NCI-H226 (cell line): ENCODE measurements at regions not wholly inside any gene's neighbourhood (a gene's known extent, or its start where the extent isn't known, plus 50 kb on each side); places are given as distances from the start of the nearest gene placed in this dataset.

Experiments used
- DNase-seq: peaks from one replicate; pipeline ENCODE4 v3.0.0-alpha.2; 2015

DNA sequence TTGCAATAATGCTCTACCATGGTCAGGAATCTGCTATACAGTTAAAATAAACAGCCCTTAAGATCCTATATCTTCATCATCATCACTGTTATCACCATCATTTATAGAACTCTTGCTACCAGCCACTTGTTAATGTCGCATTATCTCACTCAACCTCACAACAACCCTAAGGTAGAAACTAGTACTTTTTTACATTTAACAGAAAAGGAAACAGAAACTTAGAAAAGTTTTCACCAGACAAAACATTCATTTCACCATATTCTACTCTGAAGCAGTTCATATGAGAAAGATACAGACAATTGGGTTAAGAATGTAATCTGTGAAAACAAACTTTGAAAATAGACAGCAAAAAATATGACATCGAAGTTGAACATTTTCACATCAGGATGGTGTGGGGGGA is 262.6 kb downstream of the ATG4C start:
- no peak for DNase-seq

DNA sequence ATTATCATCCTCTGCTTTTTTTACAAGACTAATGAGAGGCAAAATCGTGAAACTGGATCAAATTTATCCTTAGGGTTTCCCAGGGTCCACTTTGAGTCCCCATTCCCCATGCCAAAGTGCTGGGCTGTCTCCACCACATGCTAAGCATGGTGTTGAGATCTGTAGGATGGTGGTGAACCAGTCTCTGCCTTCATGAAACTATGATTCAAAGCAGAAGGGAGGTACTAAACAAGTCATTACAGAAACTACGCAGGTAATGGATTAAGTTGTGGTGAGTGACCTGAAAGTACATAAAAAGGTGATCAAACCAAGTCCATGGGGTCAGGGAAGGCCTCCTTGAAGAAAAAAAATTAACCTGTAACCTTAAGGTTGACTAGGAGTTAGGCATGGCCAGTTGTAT is 265.2 kb downstream of the ATG4C start:
- no peak for DNase-seq

DNA sequence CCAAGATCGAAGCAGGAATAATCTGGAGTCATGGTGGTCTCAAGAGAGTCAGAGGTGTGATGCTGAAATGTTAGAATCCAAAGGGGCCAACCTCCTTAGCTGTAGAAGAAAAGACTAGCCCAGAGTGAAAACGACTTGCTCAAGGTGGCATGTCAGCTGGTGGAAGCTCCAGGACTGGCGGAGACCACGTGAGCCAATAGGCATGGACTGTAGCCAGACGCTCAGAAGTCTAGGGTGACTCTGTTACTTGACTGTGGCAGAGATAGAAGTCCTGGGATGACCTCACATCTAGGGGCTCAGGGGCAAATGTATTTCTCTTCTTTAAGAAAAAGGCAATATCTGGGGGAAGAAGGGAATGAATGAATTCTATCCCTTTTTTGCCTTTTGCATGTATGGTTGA is 267.4 kb downstream of the ATG4C start:
- DNase-seq = no peak

DNA sequence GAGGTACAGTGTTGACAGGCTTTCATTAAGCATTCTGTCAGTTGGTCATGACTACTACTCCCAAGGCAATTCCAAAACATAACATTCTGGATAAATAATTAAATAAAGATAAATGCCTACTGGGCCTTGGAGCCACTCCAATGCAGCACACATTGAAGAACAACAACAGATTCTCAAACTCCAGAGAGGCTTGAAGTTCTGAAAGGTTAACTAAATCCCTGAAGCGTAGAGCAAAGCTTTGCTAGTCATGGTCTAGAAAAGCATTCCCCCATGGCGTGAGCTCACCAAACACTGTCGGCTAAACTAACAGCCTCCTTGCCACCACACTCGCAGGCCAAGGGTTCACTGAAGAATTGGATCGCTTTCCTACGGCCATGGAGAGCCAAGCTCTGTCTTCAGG is 268.0 kb downstream of the ATG4C start:
- no peak for DNase-seq

DNA sequence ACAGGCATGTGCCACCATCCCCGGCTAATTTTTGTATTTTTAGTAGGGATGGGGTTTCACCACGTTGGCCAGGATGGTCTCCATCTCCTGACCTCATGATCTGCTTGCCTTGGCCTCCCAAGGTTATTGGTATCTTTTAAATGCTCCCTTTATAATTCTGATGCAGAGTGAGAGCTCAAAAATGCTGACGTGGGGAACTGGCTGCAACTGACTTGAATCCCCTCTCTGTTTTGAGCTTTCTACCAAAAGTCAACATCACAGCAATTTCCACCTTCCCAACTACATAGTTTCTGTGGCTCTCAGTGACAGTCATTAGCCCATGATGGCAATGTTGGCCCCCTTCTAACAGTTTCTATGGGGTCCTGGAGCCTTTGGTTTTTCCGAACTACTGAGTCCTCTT is 268.2 kb upstream of the FOXD3 start:
- no peak for DNase-seq

DNA sequence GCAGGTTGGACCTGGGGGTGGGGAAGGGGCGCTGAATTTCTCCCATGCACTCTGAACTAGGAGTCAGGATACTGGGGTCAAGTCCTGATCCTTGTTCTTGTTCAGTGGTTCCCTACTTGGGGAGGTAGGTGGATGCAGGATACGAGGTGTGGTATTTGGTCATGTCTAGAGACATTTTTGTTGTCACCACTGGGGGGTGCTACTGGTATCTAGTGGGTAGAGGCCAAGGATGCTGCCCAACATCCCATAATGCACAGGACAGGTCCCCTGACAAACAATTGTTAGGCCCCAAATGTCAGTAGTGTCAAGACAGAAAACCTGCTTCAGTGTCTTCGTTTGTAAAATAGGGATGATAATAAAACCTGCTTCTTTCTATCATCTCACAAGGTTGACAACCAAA is 259.0 kb upstream of the FOXD3 start:
- no peak for DNase-seq

DNA sequence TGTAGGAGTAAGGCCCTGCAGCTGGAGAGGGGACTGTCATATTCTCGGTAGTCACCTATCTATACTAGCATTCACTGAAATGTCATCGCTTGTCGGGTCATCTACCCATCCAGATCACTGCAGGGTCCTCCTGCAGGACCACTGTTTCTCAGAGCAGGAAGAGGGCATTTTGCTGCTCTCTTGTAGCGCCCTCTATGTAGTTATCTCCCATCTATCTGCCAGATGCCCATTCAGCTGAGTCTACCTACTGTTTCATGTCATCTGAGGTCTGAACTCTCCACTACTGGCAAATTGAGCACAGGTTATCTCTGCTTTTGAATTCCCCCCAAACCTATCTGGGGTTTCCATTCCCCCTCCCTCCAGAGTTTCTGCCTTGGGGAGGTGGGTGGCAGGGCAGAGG is 258.2 kb upstream of the FOXD3 start:
- DNase-seq = no peak

DNA sequence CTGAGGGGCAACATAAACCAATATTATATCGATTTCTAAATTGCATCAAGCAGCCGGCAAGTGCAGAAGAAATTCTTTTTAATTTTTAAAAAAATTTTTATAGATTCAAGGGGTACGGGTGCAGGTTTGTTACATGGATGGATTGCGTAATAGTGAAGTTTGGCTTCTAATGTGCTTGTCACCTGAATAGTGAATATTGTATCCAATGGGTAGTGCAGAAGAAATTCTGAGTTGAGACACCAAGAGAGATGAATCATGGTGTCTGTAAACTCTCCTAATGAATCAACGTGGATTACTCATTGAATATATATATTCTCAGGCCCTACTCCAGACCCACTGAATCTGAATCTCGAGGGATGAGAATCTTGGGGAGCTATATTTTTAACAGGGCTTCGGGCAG is 253.7 kb upstream of the FOXD3 start:
- no peak for DNase-seq

DNA sequence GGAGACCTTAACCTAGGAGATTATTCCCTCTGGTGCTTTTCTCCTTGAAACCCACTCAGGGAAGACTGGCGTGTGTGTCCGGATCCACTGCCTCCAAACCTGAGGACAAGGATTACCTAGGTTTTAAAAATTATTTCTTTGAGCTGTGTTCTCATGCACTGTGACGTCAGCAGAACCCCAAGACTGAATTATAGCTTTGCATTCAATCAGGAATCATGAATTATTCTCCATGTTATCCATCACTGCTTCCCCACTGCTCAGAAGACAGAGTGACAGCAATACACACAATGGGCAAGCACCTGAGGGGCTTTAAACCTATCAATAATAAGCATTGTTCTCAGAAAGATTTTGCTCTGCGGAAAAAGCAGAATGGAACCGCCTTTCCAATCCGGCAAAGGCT is 253.2 kb upstream of the FOXD3 start:
- no peak for DNase-seq

DNA sequence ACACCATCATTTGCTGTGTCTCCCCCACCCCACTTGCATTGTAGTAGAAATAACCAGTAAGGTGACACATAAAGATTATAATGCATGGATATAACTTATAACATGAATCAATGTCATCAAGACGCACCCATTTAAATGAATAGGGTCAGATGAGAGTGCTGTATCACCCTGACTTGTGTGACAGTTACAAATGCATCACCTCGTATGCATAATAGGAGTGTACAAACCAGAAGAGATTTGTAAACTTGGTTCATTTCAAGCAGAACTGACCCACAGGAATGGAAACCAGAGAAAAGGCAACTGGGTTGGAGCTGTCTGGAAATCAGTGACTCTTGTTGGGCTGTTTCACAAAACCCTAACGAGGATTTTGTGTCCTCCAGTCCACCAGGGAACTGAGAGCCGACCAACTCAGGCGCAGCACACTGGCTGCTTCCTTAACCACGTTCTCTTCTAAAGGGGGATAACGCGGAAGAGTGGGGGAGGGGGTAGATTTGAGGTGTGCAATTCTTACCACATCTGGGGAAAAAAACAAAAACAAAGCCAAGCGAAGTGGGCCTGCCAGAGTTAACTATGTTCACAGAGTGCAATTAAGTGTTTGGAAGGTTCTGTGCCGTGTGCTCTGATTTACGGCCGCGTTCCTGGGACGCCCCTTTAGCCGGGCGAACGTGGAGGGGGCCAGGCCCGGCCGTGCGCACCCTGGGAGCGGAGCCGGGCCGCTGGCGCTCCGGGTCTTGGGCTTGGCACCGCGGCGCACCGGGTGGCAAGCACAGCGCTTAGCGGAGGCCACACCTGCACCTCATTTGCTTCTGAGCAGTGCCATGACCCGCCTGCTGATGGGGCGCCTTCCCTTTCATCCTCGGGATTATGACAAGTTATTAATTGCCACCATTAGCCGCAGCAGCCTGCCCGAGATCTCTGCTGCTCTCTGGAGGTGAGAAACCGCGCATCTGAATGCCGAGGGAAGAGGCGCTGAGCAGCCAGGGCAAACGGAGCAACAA is 248.8 kb upstream of the FOXD3 start:
- no peak for DNase-seq

DNA sequence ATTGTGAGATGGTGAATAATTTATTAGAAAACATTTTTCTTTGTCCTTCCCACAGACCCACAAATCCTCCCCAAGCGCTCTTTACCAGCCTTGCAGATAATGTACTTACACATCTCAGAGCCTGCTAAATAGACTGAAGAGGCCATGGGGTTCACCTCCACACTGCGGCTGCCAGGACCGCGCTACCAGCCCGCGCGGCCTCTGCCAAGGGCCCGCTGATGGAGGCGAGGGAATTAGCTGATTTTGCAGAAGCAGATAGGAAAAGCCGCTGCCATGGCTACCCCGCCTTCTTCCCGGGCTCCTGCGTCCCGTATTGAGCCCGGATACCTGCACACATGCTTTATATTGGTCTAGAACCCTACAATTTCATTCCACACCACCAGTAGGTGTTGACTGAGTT is 248.0 kb upstream of the FOXD3 start:
- DNase-seq = no peak

DNA sequence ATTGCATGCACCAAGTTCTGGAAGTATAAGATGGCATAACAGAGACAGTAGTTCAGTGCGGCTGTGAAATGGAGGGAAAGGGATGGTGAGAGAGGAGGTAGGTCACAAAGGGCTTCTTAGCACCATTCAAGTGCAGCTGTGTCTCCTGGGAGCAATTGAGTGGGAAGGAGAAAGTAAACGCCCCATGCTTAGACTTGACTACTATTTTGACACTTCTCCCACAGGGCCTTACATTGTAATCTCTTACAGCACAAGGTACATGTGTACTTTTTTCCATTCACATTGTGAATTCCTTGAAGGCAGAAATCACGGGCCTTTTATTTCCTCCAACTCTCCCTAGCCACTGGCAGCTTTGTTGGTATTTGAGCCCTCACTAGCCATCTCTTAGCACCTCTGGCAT is 239.6 kb upstream of the FOXD3 start:
- DNase-seq = no peak

DNA sequence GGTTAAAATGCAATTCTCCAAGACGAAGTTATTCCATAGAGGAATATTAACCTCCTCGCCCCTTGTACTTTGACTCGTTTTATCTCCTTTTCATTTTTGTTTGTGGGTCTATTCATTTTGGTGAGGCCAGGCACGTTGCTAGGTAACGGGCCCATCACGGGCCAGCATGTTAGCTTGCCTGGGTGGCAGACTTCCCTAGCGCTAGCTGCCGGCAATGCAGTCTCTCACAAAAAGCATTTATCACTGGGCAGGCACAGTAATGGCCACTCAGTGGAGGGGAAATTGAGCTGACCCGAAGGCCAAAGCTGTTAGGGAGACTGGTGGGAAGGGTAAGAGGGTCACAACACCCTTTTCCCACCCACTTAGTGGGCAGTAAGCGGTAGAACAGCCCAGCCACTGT is 234.4 kb upstream of the FOXD3 start:
- DNase-seq = no peak

DNA sequence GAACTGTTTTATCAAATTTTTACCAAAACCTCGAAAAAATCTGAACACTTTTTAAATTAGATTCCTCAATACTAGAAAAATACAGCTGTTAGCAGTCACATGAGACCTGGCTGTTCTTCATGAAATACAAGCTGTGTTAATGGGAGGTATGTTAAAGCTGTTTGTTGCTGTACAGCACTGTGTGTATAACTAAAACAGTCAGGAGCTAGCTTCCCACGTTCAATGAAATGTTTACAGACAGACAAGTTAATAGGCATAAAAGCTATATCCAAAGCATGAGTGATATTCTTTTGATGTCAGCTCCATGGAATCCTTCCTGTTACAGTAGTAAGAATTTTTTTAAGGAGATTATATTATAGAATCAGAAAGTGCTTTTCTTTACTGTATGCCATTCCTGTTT is 223.2 kb upstream of the FOXD3 start:
- DNase-seq = no peak

DNA sequence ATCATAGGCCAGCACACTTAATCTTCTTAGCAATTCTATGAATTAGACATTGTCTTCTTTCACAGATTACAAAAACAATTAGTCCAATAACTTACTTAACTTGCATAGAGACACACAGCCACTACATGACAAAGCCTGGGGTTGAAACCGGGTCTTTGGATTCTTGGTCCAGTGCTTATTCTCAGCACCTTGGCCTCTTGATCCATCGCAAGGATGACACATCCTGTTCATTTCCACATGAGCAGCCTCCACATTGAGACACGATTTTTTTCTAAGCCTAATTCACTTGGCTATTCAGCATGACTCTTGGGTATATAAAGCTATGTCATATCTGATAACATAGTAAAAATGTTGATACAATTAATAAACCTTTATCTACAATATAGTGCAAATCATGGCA is 221.0 kb upstream of the FOXD3 start:
- no peak for DNase-seq

DNA sequence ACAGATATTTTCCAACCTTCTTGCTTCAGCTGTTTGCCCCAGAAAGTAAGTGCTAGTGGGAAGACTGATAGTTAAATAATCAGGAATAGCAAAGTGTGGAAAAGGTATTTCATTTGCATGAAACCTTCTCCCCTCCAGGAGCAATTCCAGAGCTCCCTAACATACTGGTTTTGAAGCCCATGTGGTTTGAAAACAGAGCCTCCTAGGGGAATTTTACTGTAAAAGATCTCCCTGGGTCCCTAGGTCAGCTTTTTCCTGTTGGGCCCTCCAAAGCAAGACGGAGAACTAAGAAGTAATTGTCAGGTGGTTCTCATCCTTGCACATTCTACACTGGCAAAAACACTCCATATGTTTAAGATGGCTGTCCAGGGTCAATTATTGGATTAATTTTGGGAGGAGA is 218.7 kb upstream of the FOXD3 start:
- no peak for DNase-seq

DNA sequence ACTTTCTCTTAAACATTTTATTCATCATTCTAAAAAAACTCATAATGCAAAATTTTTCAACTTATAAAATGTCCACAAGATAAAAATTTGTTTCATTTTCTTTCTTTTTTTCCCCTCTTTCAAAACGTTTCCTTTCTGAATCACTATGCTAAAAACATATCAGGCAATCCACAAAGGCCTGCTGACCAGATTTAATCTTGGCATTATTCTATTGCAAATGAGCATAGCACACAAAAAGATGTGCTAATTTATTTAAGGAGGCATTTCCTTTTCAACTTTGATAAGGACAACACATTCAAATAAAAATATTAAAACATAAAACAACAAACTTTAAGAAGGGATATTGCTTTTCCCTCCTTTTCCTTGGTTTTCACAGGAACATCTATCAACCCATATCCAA is 215.3 kb upstream of the FOXD3 start:
- no peak for DNase-seq

DNA sequence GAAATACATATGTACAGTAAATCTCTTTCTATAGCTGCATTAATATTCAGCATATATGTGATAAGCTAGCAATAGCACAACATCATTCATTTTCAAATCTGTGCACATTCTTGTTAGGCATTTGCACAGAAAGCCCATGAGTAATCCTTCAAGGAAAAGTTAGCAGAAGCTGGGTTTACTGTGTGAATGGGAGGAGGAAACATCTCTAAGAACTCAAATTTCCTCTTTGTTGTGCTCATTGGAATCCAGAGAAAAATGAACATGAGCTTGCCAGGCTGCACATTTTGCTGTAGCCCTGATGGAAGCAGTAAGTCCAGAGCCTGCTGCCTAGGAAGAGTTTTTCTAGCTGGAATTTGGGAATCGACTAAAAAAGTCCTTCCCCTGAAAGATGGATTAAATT is 214.2 kb upstream of the FOXD3 start:
- DNase-seq = no peak

DNA sequence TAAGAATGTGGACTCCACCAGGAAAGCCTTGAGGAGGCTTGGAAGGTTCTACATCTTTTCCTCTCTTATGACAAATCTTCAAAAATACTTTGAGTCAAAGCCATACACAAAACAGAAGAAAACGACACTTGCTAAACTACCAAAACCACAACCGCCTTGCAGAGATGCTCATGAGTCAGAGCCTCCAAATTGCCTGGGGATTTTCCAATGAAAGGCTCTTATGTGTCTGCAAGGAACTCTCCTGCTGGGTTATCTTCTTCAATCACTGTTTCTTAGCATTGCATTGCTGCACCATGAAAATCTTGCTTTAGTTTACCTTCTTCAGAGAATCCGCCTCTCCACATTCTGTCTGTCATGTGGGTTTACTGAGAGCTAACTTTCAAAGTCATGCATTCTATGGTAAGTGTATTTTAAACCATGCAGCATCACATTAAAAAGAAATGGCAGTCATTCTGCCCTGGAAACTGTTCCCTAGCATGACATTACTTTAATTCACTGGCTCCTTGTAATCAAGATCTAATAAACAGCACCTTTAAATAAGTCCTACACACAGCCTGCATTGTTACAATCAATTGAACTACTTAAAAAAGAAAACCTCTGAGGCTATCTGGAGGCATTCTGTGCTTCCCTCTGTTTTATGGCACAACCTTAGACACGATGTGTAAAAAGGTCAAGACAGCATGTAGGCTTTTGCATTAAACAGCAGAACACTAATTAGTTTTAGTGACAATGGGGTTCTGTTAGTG is 210.0 kb upstream of the FOXD3 start:
- peak; percentile 23 for DNase-seq

DNA sequence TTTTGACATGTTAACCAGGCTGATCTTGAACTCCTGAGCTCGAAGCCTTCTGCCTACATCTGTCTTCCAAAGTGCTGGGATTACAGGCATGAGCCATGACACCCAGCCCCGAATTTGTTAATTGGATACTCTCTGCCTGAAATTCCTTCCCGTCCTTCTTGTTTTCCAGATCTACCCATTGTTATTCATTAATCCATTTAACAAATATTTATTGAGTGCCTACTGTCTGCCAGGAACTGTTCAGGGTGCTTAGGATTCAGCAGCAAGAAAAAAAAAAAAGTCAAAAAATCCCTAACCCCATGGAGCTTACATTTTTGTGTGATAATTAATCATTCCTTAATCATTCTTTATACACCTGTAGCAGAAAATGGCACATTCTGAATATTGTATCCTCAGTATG is 206.8 kb upstream of the FOXD3 start:
- DNase-seq = no peak

DNA sequence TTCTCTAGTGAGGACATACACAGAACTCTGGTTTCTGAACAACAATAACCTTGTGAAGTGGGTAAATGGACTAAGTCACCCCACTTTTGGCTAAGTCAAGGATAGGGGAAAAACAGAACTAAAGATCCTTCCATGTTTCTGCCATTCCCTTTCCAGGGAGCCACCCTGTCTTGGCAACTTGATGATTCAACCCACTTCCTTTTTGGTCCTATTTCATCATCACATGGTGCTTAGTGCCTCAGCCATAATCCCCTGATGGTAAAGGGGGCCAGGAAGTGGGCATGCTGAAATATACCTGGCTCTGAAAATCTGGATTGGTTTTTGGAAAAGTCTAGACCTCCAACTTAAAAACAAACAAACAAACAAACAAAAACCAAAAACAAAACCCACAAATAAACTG is 206.4 kb upstream of the FOXD3 start:
- DNase-seq = no peak

DNA sequence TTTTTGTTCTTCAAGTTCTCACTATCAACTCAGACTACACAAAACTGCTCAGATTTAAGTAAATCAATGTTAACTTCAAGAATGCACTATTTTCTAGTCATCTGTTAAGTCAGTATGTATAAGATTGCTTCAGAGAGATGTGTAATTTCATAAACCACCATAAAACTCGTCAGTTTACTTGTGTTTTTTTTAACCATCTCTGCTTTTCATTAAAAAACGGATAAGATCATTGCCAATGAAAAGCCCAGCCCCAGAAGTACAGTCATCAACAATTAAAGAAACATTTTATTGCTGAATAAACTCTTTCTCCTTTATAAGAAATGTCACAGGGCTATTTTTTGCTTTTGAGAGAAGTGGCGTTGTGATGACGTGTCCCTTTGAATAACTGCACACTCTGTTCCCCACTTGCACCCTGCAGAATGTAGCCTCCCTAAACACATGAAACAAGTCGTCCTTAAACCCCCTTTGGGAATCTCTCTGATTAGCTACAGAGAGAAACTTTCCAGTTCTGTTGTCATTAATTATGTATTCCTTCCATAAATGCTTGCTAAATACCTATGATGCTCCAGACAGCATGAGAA is 202.7 kb upstream of the FOXD3 start:
- no peak for DNase-seq

DNA sequence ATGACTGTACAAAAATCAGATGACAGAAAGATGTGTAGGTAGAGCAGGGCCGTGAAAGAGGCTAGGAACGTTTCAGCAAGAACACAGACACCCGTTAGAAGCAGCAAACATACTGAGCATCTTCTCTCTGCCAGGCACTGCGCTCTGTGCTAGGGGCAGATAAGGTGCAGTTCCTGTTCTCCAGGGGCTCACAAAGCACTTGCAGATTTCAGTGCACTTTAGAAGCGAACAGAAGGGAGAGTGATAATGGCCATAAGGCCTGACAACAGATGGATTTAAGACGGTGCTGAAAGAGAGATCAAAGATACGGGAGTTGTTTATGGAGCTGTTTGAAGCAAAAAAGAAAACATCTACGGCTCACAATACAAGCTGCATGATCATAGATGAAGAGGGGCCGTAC is 200.3 kb upstream of the FOXD3 start:
- no peak for DNase-seq

DNA sequence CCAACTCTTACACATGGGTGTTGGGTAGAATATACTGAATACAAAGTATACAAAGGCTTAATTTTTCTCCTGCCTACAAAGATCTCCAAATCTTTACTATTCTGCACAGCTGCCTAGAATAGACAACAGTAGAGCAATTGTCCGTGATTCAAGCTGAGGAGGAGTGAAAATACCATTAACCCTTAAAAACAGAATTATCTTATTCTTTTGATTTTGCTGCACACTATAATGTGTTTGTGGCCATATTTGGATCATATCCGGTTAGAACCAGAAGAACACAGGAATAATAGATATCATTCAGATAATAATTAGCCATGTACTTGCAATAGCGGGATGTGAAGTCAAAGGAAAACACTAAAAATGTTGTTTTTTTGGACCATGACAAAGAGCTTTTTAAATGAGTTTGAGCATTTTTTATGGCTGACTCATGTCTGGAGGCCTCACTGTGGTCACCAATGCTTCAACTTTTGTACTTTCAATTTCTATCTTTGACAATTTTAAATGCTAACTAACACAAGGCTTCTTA is 197.6 kb upstream of the FOXD3 start:
- no peak for DNase-seq
